Endothelial cell of umbilical vein (primary cell): ENCODE measurements at regions not wholly inside any gene's neighbourhood (a gene's known extent, or its start where the extent isn't known, plus 50 kb on each side); places are given as distances from the start of the nearest gene placed in this dataset.

ENCODE experiments used
- BruUV-seq: library from RNA; stranded (reverse); fragments of 400-500 nt; replicated peaks from 2 replicates; lab custom pipeline; 2021; lab: Mats Ljungman, UMichigan
- CTCF ChIA-PET: fragments of 300-600, 350-600 bp; sonication (Branson Sonifier 250); formaldehyde crosslinking; loops from one replicate; lab custom pipeline; 2021; ENCODE audit warnings: antibody characterized with exemption, inconsistent platforms; lab: Charles Lee
- POLR2A ChIA-PET: fragments of 300-600, 350-600 bp; sonication (Branson Sonifier 250); formaldehyde crosslinking; loops from one replicate; lab custom pipeline; 2021; ENCODE audit warnings: antibody characterized with exemption, inconsistent platforms; lab: Charles Lee
- DNase-seq: peaks from one replicate; pipeline ENCODE4 v3.0.0-alpha.2; 2011; ENCODE audit warnings: low read depth, low spot score
- FAIRE-seq: peaks from 2 replicates; lab custom pipeline; 2011; peaks lifted over from hg19 to GRCh38; lab: Jason Lieb, UNC
- H2AFZ ChIP-seq: 2 replicates; pipeline ENCODE4 v1.6.0; 2012; ENCODE audit warnings: low read depth, low read length, control low read depth, inconsistent platforms
- H3K27ac ChIP-seq: 2 replicates; pipeline ENCODE4 v1.5.1; 2011; ENCODE audit warnings: low read depth, mild to moderate bottlenecking, control low read depth, low read length, moderate library complexity; ENCODE audit not compliant: insufficient read depth
- H3K27me3 ChIP-seq, 2 experiments: 2 replicates each; pipeline versions ENCODE4 v1.6.0 to v1.6.1; 2011; ENCODE audit warnings: low read length in 2 of 2, mixed read lengths in 1 of 2; ENCODE audit not compliant: control insufficient read depth in 2 of 2, insufficient read depth in 2 of 2
- H3K36me3 ChIP-seq, 2 experiments: 2 replicates in 1 of 2; 3 replicates in 1 of 2; pipeline ENCODE4 v1.5.1; 2011; ENCODE audit warnings: low read length in 2 of 2, mild to moderate bottlenecking in 1 of 2, moderate library complexity in 1 of 2; ENCODE audit not compliant: control insufficient read depth in 2 of 2, insufficient read depth in 2 of 2; ENCODE audit errors: extremely low read depth in 1 of 2
- H3K4me1 ChIP-seq: 3 replicates; pipeline ENCODE4 v1.5.1; 2011; ENCODE audit warnings: mild to moderate bottlenecking, low read length; ENCODE audit not compliant: control insufficient read depth, insufficient read depth; ENCODE audit errors: extremely low read depth
- H3K4me2 ChIP-seq: 2 replicates; pipeline ENCODE4 v1.6.1; 2011; ENCODE audit warnings: low read length, control low read depth, mixed read lengths; ENCODE audit not compliant: insufficient read depth
- H3K4me3 ChIP-seq, 3 experiments: fragments of 200-600 bp in 1 of 3; sonication (generic), shearing (Covaris generic) in 1 of 3; replicated peaks in 1 of 3; 2 replicates each; pipeline ENCODE4 v1.5.1; 2011 to 2016; ENCODE audit warnings: control low read depth in 3 of 3, low read length in 3 of 3, mild to moderate bottlenecking in 2 of 3, inconsistent platforms in 1 of 3, low read depth in 1 of 3, moderate library complexity in 1 of 3; ENCODE audit not compliant: insufficient read depth in 1 of 3
- H3K79me2 ChIP-seq: 2 replicates; pipeline ENCODE4 v1.6.0; 2012; ENCODE audit warnings: low read length, inconsistent platforms; ENCODE audit not compliant: control insufficient read depth, insufficient read depth
- H3K9ac ChIP-seq: replicated peaks from 2 replicates; pipeline ENCODE3; 2011; ENCODE audit warnings: low read length, control low read depth; ENCODE audit not compliant: insufficient read depth; ENCODE audit errors: extremely low read depth
- H3K9me1 ChIP-seq: replicated peaks from 3 replicates; pipeline ENCODE4 v1.6.0; 2011; ENCODE audit warnings: mild to moderate bottlenecking, low read length; ENCODE audit not compliant: control insufficient read depth, insufficient read depth; ENCODE audit errors: extremely low read depth
- H3K9me3 ChIP-seq: replicated peaks from 2 replicates; pipeline ENCODE4 v1.5.1; 2012; ENCODE audit warnings: low read length, inconsistent platforms; ENCODE audit not compliant: control insufficient read depth, insufficient read depth
- H4K20me1 ChIP-seq: replicated peaks from 2 replicates; pipeline ENCODE3; 2011; ENCODE audit warnings: mild to moderate bottlenecking, low read length; ENCODE audit not compliant: control insufficient read depth, insufficient read depth; ENCODE audit errors: extremely low read depth
- GATA2 ChIP-seq: IDR thresholded peaks from 2 replicates; pipeline ENCODE4 v1.7.0; 2011; ENCODE audit warnings: low read depth, mild to moderate bottlenecking, moderate library complexity, mixed read lengths, low read length; ENCODE audit not compliant: insufficient read length, insufficient read depth
- MYC ChIP-seq: IDR thresholded peaks from one replicate; pipeline ENCODE4 v1.6.1; 2011; ENCODE audit warnings: mild to moderate bottlenecking, low read depth, low read length
- POLR2A ChIP-seq: IDR thresholded peaks from 2 replicates; pipeline ENCODE4 v1.6.1; 2012; ENCODE audit warnings: low read depth, mild to moderate bottlenecking, control low read depth, low read length
- POLR2AphosphoS5 ChIP-seq: IDR thresholded peaks from 2 replicates; pipeline ENCODE4 v1.6.1; 2012; ENCODE audit warnings: low read depth, mild to moderate bottlenecking, control low read depth, low read length, moderate library complexity; ENCODE audit not compliant: insufficient read depth
- dilution Hi-C: fragments of 300-500 bp; cut with MboI; formaldehyde crosslinking; loops from one replicate; pipeline ENCODE4 v1.15.0; 2019; ENCODE audit warnings: low sequenced_read_pairs; ENCODE audit not compliant: extremely low pct_ligation_motif_present
- intact Hi-C: fragments of 100-400 bp; cut with micrococcal nuclease; formaldehyde crosslinking; loops from one replicate; pipeline ENCODE4 v1.10.0; 2022
- TF ChIP-seq, protein P1 (sequence below): IDR thresholded peaks from 2 replicates; pipeline ENCODE4 v1.6.1; 2011; ENCODE audit not compliant: insufficient read depth, insufficient read length

DNA sequence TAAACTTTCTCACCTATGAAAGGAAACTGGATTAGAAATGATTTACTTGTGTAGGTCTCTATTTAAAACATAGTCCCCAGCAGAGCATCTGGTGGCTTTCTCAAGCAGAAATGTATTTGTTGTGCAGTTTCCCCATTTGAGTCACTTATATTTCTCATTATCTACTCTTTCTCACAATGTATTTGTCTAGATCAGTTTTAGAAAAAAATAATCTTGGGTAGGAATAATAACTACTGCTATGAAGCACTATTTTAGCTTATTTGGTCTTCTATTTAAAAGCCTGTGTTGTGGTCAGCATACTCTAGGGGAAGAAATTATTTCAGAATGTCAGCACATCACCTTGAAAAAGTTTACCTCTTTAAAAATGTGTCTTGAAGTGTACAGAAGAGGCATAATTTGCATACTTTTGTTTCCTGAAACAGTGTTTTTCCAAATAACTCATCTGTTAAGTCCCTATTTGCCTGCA is 60.9 kb upstream of the PRL start:
- Histone ChIP-seq H3K79me2 (no peaks in the 10 kb centered on the region), H3K36me3 (no peaks in the 10 kb centered on the region), H3K9me1 (no peaks in the 10 kb centered on the region), H3K4me3 (no peak overlapping the region), H3K4me1 (peaks cover under 1% of the 10 kb centered on the region), H3K27ac (no peak overlapping the region), H3K27me3 (no peaks in the 10 kb centered on the region), H4K20me1 (no peaks in the 10 kb centered on the region), H3K4me2 (no peak overlapping the region), H3K9me3 (no peaks in the 10 kb centered on the region), H2AFZ (no peak overlapping the region), H3K9ac (no peak overlapping the region)
- dilution Hi-C loops = no loop called here
- DNase-seq = no peak
- CTCF ChIA-PET = no interaction called here
- no peak for FAIRE-seq
- POLR2A ChIA-PET = no interaction called here
- no TSS peak for BruUV-seq
- no peak for TF ChIP-seq POLR2AphosphoS5
- TF ChIP-seq, protein P1, sequence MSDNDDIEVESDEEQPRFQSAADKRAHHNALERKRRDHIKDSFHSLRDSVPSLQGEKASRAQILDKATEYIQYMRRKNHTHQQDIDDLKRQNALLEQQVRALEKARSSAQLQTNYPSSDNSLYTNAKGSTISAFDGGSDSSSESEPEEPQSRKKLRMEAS = no peak
- TF ChIP-seq MYC = no peak
- intact Hi-C loops = no loop called here

DNA sequence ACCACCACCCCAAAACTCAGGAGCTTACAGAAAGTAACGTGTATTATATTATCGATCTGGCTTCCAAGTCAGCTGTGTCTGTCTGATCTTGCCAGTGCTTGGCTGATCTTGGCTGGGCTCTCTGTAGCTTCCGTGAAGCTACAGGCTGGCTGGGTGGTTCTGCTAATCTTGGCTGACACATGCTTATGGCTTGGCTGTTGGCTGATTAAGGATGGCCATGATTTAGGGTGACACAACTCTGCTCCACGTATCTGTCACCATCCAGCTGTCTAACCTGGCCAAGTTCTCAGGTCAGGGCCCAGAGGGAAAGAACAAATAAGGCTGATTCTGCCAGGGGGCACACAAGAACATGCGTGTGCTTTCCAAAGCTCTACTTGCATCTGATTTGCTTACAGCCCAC is 64.7 kb upstream of the PRL start:
- Histone ChIP-seq H3K9ac (no peak overlapping the region), H3K4me1 (peaks cover 15% of the 10 kb centered on the region), H2AFZ (no peak overlapping the region), H3K27me3 (no peaks in the 10 kb centered on the region), H3K27ac (no peak overlapping the region), H3K36me3 (no peaks in the 10 kb centered on the region), H3K4me2 (no peak overlapping the region), H4K20me1 (no peaks in the 10 kb centered on the region), H3K9me1 (no peaks in the 10 kb centered on the region), H3K9me3 (no peaks in the 10 kb centered on the region), H3K79me2 (no peaks in the 10 kb centered on the region), H3K4me3 (no peak overlapping the region)
- ChIA-PET POLR2A (no interaction called here), CTCF (no interaction called here)
- FAIRE-seq (no peak), DNase-seq (no peak)
- BruUV-seq = no TSS peak
- TF ChIP-seq GATA2 (no peak), POLR2A (no peak), POLR2AphosphoS5 (no peak)
- TF ChIP-seq, protein P1 = no peak
- dilution Hi-C loops = no loop called here
- intact Hi-C loops = no loop called here
